Endodermal cell (in vitro differentiated cells): ENCODE measurements at regions not wholly inside any gene's neighbourhood (a gene's known extent, or its start where the extent isn't known, plus 50 kb on each side); places are given as distances from the start of the nearest gene placed in this dataset.

Source experiments
- DNase-seq: peaks from one replicate; pipeline ENCODE4 v3.0.0-alpha.2; 2017
- H3K27ac ChIP-seq: 2 replicates; pipeline ENCODE4 v1.5.1; 2013; ENCODE audit warnings: mild to moderate bottlenecking, low read depth, low read length, moderate library complexity
- H3K27me3 ChIP-seq: 2 replicates; pipeline ENCODE4 v1.6.1; 2013; ENCODE audit warnings: mild to moderate bottlenecking, low read length, moderate library complexity; ENCODE audit not compliant: insufficient read depth, control insufficient read depth, poor library complexity, severe bottlenecking
- H3K36me3 ChIP-seq: 2 replicates; pipeline ENCODE4 v1.7.0; 2013; ENCODE audit warnings: mild to moderate bottlenecking, low read length, moderate library complexity; ENCODE audit not compliant: control insufficient read depth, insufficient read depth
- H3K4me1 ChIP-seq: one replicate; pipeline ENCODE4 v1.7.0; 2013; ENCODE audit warnings: low read length; ENCODE audit not compliant: control insufficient read depth, insufficient read depth
- H3K4me3 ChIP-seq: 2 replicates; pipeline ENCODE4 v1.5.1; 2013; ENCODE audit warnings: mild to moderate bottlenecking, low read length, moderate library complexity
- H3K9ac ChIP-seq: 2 replicates; pipeline ENCODE4 v1.6.1; 2013; ENCODE audit warnings: mild to moderate bottlenecking, low read length, moderate library complexity; ENCODE audit not compliant: poor library complexity, severe bottlenecking; ENCODE audit errors: extremely low read depth
- H3K9me3 ChIP-seq: 2 replicates; pipeline ENCODE4 v1.6.1; 2013; ENCODE audit warnings: mild to moderate bottlenecking, low read length, moderate library complexity; ENCODE audit not compliant: control insufficient read depth
- H3K27ac Mint-ChIP-seq: 2 replicates; pipeline ENCODE4 v1.8.0; 2020; ENCODE audit warnings: mixed read lengths
- H3K27me3 Mint-ChIP-seq: 2 replicates; pipeline ENCODE4 v1.8.0; 2021; ENCODE audit warnings: mild to moderate bottlenecking, mixed read lengths; ENCODE audit not compliant: insufficient read depth
- H3K36me3 Mint-ChIP-seq: 2 replicates; pipeline ENCODE4 v1.8.0; 2020; ENCODE audit warnings: low read depth, mixed read lengths
- H3K4me1 Mint-ChIP-seq: 2 replicates; pipeline ENCODE4 v1.8.0; 2020; ENCODE audit warnings: mixed read lengths
- H3K4me3 Mint-ChIP-seq: 2 replicates; pipeline ENCODE4 v1.8.0; 2020; ENCODE audit warnings: mild to moderate bottlenecking, moderate library complexity, mixed read lengths
- H3K9me3 Mint-ChIP-seq: 2 replicates; pipeline ENCODE4 v1.8.0; 2020; ENCODE audit warnings: mild to moderate bottlenecking, mixed read lengths
- WGBS, 2 experiments: methylation state at CpG; one replicate each; pipeline versions ENCODE4 v1.1.5 to v1.1.7; 2013; ENCODE audit warnings: missing lambda C conversion rate in 2 of 2, mixed read lengths in 1 of 2; ENCODE audit not compliant: insufficient coverage in 1 of 2, insufficient read length in 1 of 2; 5-methylcytosine and 5-hydroxymethylcytosine counted together
- TF ChIP-seq, protein P1 (sequence below): fragments of 200-600 bp; sonication (generic); conservative IDR thresholded peaks from 2 replicates; pipeline ENCODE4 v1.5.0; 2021; ENCODE audit warnings: antibody characterized with exemption, mild to moderate bottlenecking

DNA sequence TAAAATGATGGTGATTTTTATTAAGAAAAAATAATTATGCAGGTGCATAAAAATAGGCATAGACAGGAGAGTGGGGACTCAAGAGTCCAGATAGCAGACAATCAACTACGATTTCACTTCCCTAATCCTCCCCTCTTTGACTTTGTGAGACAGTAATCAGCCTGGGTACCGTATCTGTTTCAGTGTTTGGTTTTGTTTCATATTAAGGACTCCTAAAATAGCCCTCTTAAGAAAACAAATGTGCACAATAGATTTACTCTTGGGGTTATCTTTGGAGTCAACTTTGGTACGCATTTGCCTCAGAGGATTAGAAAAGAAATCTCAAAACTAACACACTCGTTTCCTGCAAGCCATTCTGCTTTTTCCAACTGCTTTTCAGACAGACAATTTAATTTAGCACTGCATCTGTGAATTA lies 96.3 kb downstream of the ZNF608 start:
- no peak overlapping the region for H3K27ac ChIP-seq
- no peaks in the 10 kb centered on the region for H3K9me3 ChIP-seq
- peaks cover 49% of the 10 kb centered on the region for H3K36me3 ChIP-seq
- Mint-ChIP-seq H3K27ac (no peak overlapping the region), H3K27me3 (no peaks in the 10 kb centered on the region), H3K4me3 (no peak overlapping the region), H3K36me3 (peaks cover 46% of the 10 kb centered on the region), H3K4me1 (peaks cover 38% of the 10 kb centered on the region), H3K9me3 (no peaks in the 10 kb centered on the region)
- peaks cover 26% of the 10 kb centered on the region for H3K4me1 ChIP-seq
- 76 to 81% methylated on average over 2 to 4 of the region's 4 CpGs for WGBS, 2 experiments
- TF ChIP-seq, protein P1, sequence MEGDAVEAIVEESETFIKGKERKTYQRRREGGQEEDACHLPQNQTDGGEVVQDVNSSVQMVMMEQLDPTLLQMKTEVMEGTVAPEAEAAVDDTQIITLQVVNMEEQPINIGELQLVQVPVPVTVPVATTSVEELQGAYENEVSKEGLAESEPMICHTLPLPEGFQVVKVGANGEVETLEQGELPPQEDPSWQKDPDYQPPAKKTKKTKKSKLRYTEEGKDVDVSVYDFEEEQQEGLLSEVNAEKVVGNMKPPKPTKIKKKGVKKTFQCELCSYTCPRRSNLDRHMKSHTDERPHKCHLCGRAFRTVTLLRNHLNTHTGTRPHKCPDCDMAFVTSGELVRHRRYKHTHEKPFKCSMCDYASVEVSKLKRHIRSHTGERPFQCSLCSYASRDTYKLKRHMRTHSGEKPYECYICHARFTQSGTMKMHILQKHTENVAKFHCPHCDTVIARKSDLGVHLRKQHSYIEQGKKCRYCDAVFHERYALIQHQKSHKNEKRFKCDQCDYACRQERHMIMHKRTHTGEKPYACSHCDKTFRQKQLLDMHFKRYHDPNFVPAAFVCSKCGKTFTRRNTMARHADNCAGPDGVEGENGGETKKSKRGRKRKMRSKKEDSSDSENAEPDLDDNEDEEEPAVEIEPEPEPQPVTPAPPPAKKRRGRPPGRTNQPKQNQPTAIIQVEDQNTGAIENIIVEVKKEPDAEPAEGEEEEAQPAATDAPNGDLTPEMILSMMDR, result no peak
- no peaks in the 10 kb centered on the region for H3K27me3 ChIP-seq
- DNase-seq, result no peak
- H3K9ac ChIP-seq, result peak overlapping the region; percentile 3
- H3K4me3 ChIP-seq, result no peak overlapping the region

GRCh38 chr5:124649491-124650146 lies 96.8 kb downstream of the ZNF608 start:
- Histone ChIP-seq H3K9ac (no peak overlapping the region), H3K36me3 (peaks cover 54% of the 10 kb centered on the region), H3K4me1 (peaks cover 26% of the 10 kb centered on the region), H3K27me3 (no peaks in the 10 kb centered on the region), H3K9me3 (no peaks in the 10 kb centered on the region), H3K4me3 (no peak overlapping the region), H3K27ac (no peak overlapping the region)
- peaks cover 40% of the 10 kb centered on the region for H3K4me1 Mint-ChIP-seq
- H3K27ac Mint-ChIP-seq, result no peak overlapping the region
- DNase-seq, result no peak
- no peak overlapping the region for H3K4me3 Mint-ChIP-seq
- peaks cover 49% of the 10 kb centered on the region for H3K36me3 Mint-ChIP-seq
- no peaks in the 10 kb centered on the region for H3K9me3 Mint-ChIP-seq
- WGBS, 2 experiments, result 88 to 98% methylated on average over 5 to 11 of the region's 11 CpGs
- TF ChIP-seq, protein P1, result no peak
- H3K27me3 Mint-ChIP-seq, result no peaks in the 10 kb centered on the region

DNA sequence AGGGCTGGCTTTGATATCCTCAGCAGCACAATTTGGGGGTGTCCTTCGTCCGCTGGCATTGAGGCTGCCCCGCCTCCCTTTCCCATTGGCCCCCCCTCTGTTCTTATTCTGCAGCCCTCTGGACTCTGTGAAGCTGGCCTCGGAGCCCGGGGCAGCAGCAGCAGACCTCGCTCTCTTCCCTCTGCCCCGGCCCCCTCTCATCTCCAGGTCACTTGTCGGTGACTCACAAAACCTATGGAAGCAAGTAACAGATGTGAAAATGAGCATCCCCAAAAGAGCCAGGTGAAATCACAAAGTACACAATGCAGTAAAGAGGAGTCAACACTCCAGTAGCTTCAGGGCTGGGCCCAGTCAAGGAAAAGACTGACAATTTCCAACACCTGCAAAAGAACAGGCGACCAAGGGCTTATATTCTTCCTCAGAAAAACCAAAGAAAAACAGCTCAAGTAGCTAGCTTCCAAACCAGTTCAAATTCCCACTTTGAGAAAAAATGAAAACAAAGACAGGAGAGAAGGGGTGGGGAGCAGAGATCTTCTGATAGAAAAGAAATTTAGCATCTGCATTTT lies 97.5 kb downstream of the ZNF608 start:
- TF ChIP-seq, protein P1, result no peak
- H3K27ac Mint-ChIP-seq, result peak overlapping the region; percentile 72
- Histone ChIP-seq H3K27me3 (no peaks in the 10 kb centered on the region), H3K36me3 (peaks cover 60% of the 10 kb centered on the region), H3K27ac (no peak overlapping the region), H3K4me1 (peaks cover 26% of the 10 kb centered on the region), H3K9ac (no peak overlapping the region), H3K4me3 (no peak overlapping the region), H3K9me3 (no peaks in the 10 kb centered on the region)
- H3K9me3 Mint-ChIP-seq, result no peaks in the 10 kb centered on the region
- H3K4me1 Mint-ChIP-seq, result peaks cover 45% of the 10 kb centered on the region
- H3K27me3 Mint-ChIP-seq, result no peaks in the 10 kb centered on the region
- no peak for DNase-seq
- 86 to 91% methylated on average over 4 to 9 of the region's 9 CpGs for WGBS, 2 experiments
- H3K4me3 Mint-ChIP-seq, result no peak overlapping the region
- H3K36me3 Mint-ChIP-seq, result peaks cover 55% of the 10 kb centered on the region
